ENCODE measurements at regions not wholly inside any gene's neighbourhood (a gene's known extent, or its start where the extent isn't known, plus 50 kb on each side); places are given as distances from the start of the nearest gene placed in this dataset.

DNA sequence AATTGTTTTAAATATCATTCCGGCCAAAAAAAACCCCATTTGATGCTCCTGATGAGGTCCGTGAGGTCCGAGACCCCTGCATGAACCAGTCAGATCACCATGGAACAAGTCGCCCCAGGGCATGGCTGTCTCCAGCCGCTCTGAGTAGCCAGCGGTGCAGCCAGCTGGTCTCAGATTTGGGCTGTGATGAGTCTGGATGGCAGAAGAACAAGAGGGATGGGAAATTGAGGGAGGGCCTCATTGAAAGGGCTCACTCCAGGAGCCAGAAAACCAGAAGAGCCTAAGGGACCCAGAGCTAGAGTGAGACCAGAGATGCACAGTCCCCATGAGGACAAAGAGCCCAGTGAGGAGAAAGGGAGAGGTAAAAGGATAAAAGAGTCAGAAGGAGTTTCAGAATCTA, 174.0 kb downstream of the TOMM20 start:
- no peak for TF ChIP-seq ZNF451 (CRISPR knock-in tag; IDR thresholded peaks at IDR 0.05)
- TF ChIP-seq ZNF431 (CRISPR knock-in tag; IDR thresholded peaks at IDR 0.05; ENCODE audit: borderline replicate concordance, low read depth), result no peak
- TF ChIP-seq TP53 (CRISPR knock-in tag; conservative IDR thresholded peaks at IDR 0.05), result no peak
- no peak for TF ChIP-seq PATZ1 (CRISPR knock-in tag; IDR thresholded peaks at IDR 0.05)
- TF ChIP-seq NR2C2 (CRISPR knock-in tag; IDR thresholded peaks at IDR 0.05; ENCODE audit: borderline replicate concordance), result no peak
